ENCODE measurements at regions not wholly inside any gene's neighbourhood (a gene's known extent, or its start where the extent isn't known, plus 50 kb on each side); places are given as distances from the start of the nearest gene placed in this dataset.

DNA sequence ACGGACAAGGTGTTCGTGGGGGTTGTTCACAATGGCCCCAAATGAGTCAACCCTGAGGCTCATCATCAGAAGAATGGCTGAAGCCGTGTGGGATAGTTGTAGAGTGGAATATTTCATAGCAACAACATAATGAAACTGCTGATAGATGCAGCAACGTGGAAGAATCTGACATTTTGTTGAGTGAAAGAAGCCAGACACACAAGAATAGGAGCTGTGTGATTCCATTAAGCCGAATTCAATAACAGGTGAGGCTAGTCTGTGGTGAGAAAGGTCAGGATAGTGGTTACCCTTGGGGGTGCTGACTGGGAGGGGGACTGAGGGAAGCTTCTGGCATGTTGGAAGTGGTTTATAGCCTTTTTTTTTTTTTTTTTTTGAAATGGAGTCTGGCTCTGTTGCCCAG lies 144.0 kb downstream of the SMAD6 start:
- no peak for TF ChIP-seq TARDBP (IDR thresholded peaks at IDR 0.05)
- no peak for TF ChIP-seq ELF4 (IDR thresholded peaks at IDR 0.05)
